B cell (primary cell): ENCODE measurements at regions not wholly inside any gene's neighbourhood (a gene's known extent, or its start where the extent isn't known, plus 50 kb on each side); places are given as distances from the start of the nearest gene placed in this dataset.

Experiments
- ATAC-seq: fragments of 200-7000 bp; cut with Tn5 transposase; one replicate; pipeline ENCODE4 v1.10.0; 2021; ENCODE audit warnings: low read depth, mild to moderate bottlenecking, moderate number of reproducible peaks, moderate library complexity
- CTCF ChIA-PET: fragments of 350-600 bp; sonication (Branson Sonifier 250); formaldehyde crosslinking; loops from one replicate; lab custom pipeline; 2021; ENCODE audit warnings: antibody characterized with exemption, inconsistent platforms; lab: Charles Lee
- POLR2A ChIA-PET: fragments of 350-600 bp; sonication (Branson Sonifier 250); formaldehyde crosslinking; loops from one replicate; lab custom pipeline; 2021; ENCODE audit warnings: antibody characterized with exemption; lab: Charles Lee
- DNase-seq: peaks from one replicate; pipeline ENCODE4 v3.0.0; 2013
- H2AFZ ChIP-seq: 2 replicates; pipeline ENCODE4 v1.6.1; 2012; ENCODE audit warnings: mild to moderate bottlenecking, low read depth, low read length; ENCODE audit not compliant: insufficient read depth, poor library complexity, severe bottlenecking
- H3K27ac ChIP-seq, 2 donors: 1 replicate in 1 of 2; 2 replicates in 1 of 2; pipeline ENCODE4 v1.5.1; 2012 to 2013; ENCODE audit warnings: low read length in 2 of 2, mild to moderate bottlenecking in 2 of 2, moderate library complexity in 1 of 2
- H3K27me3 ChIP-seq, 4 experiments: fragments of 200-600 bp in 1 of 4; sonication (generic) in 1 of 4; replicated peaks in 1 of 4; 1 replicate in 2 of 4; 2 replicates in 2 of 4; pipeline versions ENCODE4 v1.6.1 to v1.7.0; 2013 to 2016; ENCODE audit warnings: low read length in 3 of 4, mild to moderate bottlenecking in 2 of 4, mixed read lengths in 1 of 4, moderate library complexity in 1 of 4; ENCODE audit not compliant: insufficient read depth in 4 of 4, control insufficient read depth in 3 of 4; ENCODE audit errors: control extremely low read depth in 1 of 4
- H3K36me3 ChIP-seq, 2 experiments: replicated peaks in 1 of 2; 1 replicate in 1 of 2; 2 replicates in 1 of 2; pipeline versions ENCODE4 v1.6.1 to v1.7.1; 2013; ENCODE audit warnings: low read length in 1 of 2; ENCODE audit not compliant: insufficient read depth in 2 of 2, control insufficient read depth in 1 of 2; ENCODE audit errors: control extremely low read depth in 1 of 2, extremely low read depth in 1 of 2
- H3K4me1 ChIP-seq, 2 donors: fragments of 200-600 bp in 1 of 2; sonication (generic) in 1 of 2; 1 replicate in 1 of 2; 2 replicates in 1 of 2; pipeline versions ENCODE4 v1.5.1 to v1.6.1; 2013 to 2017; ENCODE audit warnings: low read length in 2 of 2; ENCODE audit not compliant: control insufficient read depth in 2 of 2, insufficient read depth in 2 of 2
- H3K4me2 ChIP-seq: replicated peaks from 2 replicates; pipeline ENCODE3; 2012; ENCODE audit warnings: mild to moderate bottlenecking, low read depth, low read length; ENCODE audit not compliant: poor library complexity, severe bottlenecking
- H3K4me3 ChIP-seq, 5 experiments: fragments of 200-600 bp in 1 of 5; sonication (generic) in 1 of 5; 1 replicate in 3 of 5; 2 replicates in 2 of 5; pipeline versions ENCODE4 v1.5.1 to v1.7.0; 2011 to 2016; ENCODE audit warnings: low read length in 4 of 5, mild to moderate bottlenecking in 4 of 5, low read depth in 2 of 5, control low read depth in 1 of 5, moderate library complexity in 1 of 5; ENCODE audit not compliant: insufficient read depth in 1 of 5; ENCODE audit errors: control extremely low read depth in 1 of 5, extremely low read depth in 1 of 5
- H3K79me2 ChIP-seq: fragments of 200-600 bp; sonication (generic); one replicate; pipeline ENCODE4 v1.6.0; 2016; ENCODE audit warnings: low read length; ENCODE audit not compliant: control insufficient read depth, insufficient read depth
- H3K9ac ChIP-seq: fragments of 200-600 bp; sonication (generic); 2 replicates; pipeline ENCODE4 v1.6.1; 2017; ENCODE audit warnings: mild to moderate bottlenecking, low read length, moderate library complexity
- H3K9me3 ChIP-seq, 3 donors: one replicate each; pipeline versions ENCODE4 v1.6.1 to v1.7.1; 2013; ENCODE audit warnings: low read length in 2 of 3; ENCODE audit not compliant: control insufficient read depth in 2 of 3, insufficient read depth in 1 of 3; ENCODE audit errors: control extremely low read depth in 1 of 3
- H4K20me1 ChIP-seq: 2 replicates; pipeline ENCODE4 v1.6.0; 2012; ENCODE audit warnings: mild to moderate bottlenecking, low read length; ENCODE audit not compliant: insufficient read depth, control insufficient read depth, poor library complexity, severe bottlenecking
- H3K27ac Mint-ChIP-seq: one replicate; pipeline ENCODE4 v1.8.0; 2021; ENCODE audit warnings: mixed read lengths
- H3K27me3 Mint-ChIP-seq: one replicate; pipeline ENCODE4 v1.8.0; 2021; ENCODE audit warnings: mixed read lengths
- H3K4me1 Mint-ChIP-seq: one replicate; pipeline ENCODE4 v1.8.0; 2021; ENCODE audit warnings: mixed read lengths
- H3K4me3 Mint-ChIP-seq: one replicate; pipeline ENCODE4 v1.8.0; 2021; ENCODE audit warnings: mixed read lengths
- H3K9me3 Mint-ChIP-seq: one replicate; pipeline ENCODE4 v1.8.0; 2022; ENCODE audit warnings: mixed read lengths; ENCODE audit not compliant: insufficient read depth
- EZH2 ChIP-seq: IDR thresholded peaks from 2 replicates; pipeline ENCODE4 v1.6.1; 2012; ENCODE audit warnings: borderline replicate concordance, low read depth, mild to moderate bottlenecking, moderate library complexity, low read length; ENCODE audit not compliant: insufficient read depth, poor library complexity, severe bottlenecking
- WGBS: methylation state at CpG from one replicate; pipeline ENCODE4 v1.1.5; 2013; ENCODE audit warnings: missing lambda C conversion rate; ENCODE audit not compliant: insufficient coverage; 5-methylcytosine and 5-hydroxymethylcytosine counted together
- intact Hi-C: fragments of 100-400 bp; cut with micrococcal nuclease; formaldehyde crosslinking; loops from one replicate; pipeline ENCODE4 v1.10.0; 2022
- TF ChIP-seq, protein P1 (sequence below): fragments of 200-600 bp; IDR thresholded peaks from one replicate; pipeline ENCODE4 v1.8.0; 2022; ENCODE audit warnings: antibody characterized with exemption, mild to moderate bottlenecking

DNA sequence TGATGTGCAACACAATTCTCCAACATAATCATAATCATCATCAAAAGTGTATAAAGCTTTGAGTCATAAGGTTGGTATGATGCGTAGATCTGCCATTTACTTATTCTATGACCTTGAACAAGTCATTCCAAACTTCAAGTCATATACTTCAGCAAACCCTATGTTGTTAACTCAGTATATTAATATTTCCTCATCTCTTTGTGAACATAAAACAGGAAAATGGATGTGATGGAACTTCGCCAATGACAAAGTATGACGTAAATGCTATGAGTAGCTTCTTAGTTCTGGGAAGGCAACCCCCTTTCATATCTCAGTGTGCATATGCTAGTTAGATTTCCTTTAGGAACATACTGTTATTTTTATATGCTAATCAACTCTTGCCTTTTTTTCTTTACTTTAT lies 102.7 kb upstream of the ANO3 start:
- Histone ChIP-seq H4K20me1 (no peaks in the 10 kb centered on the region), H2AFZ (no peak overlapping the region), H3K36me3 (no peaks in the 10 kb centered on the region), H3K9ac (no peak overlapping the region), H3K27ac (no peak overlapping the region), H3K4me2 (no peak overlapping the region), H3K79me2 (no peaks in the 10 kb centered on the region), H3K4me3 (no peak overlapping the region), H3K9me3 (no peaks in the 10 kb centered on the region), H3K4me1 (peaks cover 0 to 4% of the 10 kb centered on the region in 2 donors), H3K27me3 (no peaks in the 10 kb centered on the region)
- no peak overlapping the region for H3K27ac Mint-ChIP-seq
- ATAC-seq = no peak
- POLR2A ChIA-PET = no interaction called here
- CTCF ChIA-PET = interaction anchor here (1.8 to 5.4 kb wide), 2 partner anchors 10 to 247 kb away, joined by 5 to 74 read pairs; no protein-coding TSS in a partner anchor
- no CpG with 5 or more reads among the region's 3 CpGs for WGBS
- intact Hi-C loops = no loop called here
- H3K4me3 Mint-ChIP-seq = no peak overlapping the region
- peaks cover 2% of the 10 kb centered on the region for H3K9me3 Mint-ChIP-seq
- peaks cover 5% of the 10 kb centered on the region for H3K4me1 Mint-ChIP-seq
- DNase-seq = no peak
- TF ChIP-seq, protein P1, sequence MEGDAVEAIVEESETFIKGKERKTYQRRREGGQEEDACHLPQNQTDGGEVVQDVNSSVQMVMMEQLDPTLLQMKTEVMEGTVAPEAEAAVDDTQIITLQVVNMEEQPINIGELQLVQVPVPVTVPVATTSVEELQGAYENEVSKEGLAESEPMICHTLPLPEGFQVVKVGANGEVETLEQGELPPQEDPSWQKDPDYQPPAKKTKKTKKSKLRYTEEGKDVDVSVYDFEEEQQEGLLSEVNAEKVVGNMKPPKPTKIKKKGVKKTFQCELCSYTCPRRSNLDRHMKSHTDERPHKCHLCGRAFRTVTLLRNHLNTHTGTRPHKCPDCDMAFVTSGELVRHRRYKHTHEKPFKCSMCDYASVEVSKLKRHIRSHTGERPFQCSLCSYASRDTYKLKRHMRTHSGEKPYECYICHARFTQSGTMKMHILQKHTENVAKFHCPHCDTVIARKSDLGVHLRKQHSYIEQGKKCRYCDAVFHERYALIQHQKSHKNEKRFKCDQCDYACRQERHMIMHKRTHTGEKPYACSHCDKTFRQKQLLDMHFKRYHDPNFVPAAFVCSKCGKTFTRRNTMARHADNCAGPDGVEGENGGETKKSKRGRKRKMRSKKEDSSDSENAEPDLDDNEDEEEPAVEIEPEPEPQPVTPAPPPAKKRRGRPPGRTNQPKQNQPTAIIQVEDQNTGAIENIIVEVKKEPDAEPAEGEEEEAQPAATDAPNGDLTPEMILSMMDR = no peak
- TF ChIP-seq EZH2 = no peak
- H3K27me3 Mint-ChIP-seq = peaks cover 3% of the 10 kb centered on the region

DNA sequence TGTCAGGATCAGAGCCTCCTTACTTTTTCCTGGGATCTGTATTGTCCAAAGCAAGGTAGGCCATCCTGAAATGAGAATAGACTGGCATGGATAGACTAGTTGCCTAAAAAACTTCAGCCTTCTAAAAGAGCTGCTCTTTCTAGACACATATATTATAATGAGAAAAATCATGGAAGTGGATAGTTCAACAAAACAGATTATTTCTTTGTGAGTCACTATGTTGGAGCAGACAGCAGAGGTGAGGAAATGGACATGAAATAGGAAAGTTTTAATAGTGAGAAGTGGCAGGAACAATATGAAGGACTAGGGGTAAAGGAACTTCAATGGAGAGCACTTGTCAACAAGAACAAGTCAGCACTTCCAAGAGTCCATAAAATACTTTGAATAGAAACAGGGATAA lies 101.9 kb upstream of the ANO3 start:
- Histone ChIP-seq H3K9me3 (no peaks in the 10 kb centered on the region), H2AFZ (no peak overlapping the region), H3K9ac (no peak overlapping the region), H4K20me1 (no peaks in the 10 kb centered on the region), H3K4me3 (no peak overlapping the region), H3K79me2 (no peaks in the 10 kb centered on the region), H3K4me1 (peaks cover 0 to 4% of the 10 kb centered on the region in 2 donors), H3K36me3 (no peaks in the 10 kb centered on the region), H3K4me2 (no peak overlapping the region), H3K27me3 (no peaks in the 10 kb centered on the region), H3K27ac (no peak overlapping the region)
- DNase-seq = no peak
- Mint-ChIP-seq H3K9me3 (peaks cover 2% of the 10 kb centered on the region), H3K27me3 (peaks cover 3% of the 10 kb centered on the region), H3K4me3 (no peak overlapping the region), H3K4me1 (peaks cover 5% of the 10 kb centered on the region), H3K27ac (no peak overlapping the region)
- no peak for TF ChIP-seq EZH2
- TF ChIP-seq, protein P1 = no peak
- intact Hi-C loops = no loop called here
- no peak for ATAC-seq
- POLR2A ChIA-PET = no interaction called here
- CTCF ChIA-PET = interaction anchor here (5.4 kb wide), 1 partner anchor 248 kb away, joined by 74 read pairs; no protein-coding TSS in a partner anchor
